T-cell (primary cell): ENCODE measurements at regions not wholly inside any gene's neighbourhood (a gene's known extent, or its start where the extent isn't known, plus 50 kb on each side); places are given as distances from the start of the nearest gene placed in this dataset.
"Not testable (repeated sequence)": the region's sequence is repeated elsewhere in the genome, so short reads cannot be mapped to it uniquely, and the experiment has no call there.

Source experiments
- ATAC-seq, 4 experiments: fragments of 200-7000 bp in 3 of 4; fragments of 150-1000 bp in 1 of 4; cut with Tn5 transposase; replicated peaks in 1 of 4; 1 replicate in 3 of 4; 2 replicates in 1 of 4; pipeline ENCODE4 v1.10.0; 2021; ENCODE audit warnings: moderate library complexity in 3 of 4, mild to moderate bottlenecking in 2 of 4, moderate number of reproducible peaks in 1 of 4
- CTCF ChIA-PET, 2 donors: fragments of 300-600 bp; sonication (Branson Sonifier 250); formaldehyde crosslinking; loops; one replicate each; lab custom pipeline; 2022; ENCODE audit warnings: antibody characterized with exemption in 2 of 2; lab: Charles Lee
- POLR2A ChIA-PET, 2 donors: fragments of 300-600 bp; sonication (Branson Sonifier 250); formaldehyde crosslinking; loops; one replicate each; lab custom pipeline; 2022; ENCODE audit warnings: antibody characterized with exemption in 2 of 2; lab: Charles Lee
- DNase-seq, 35 experiments: peaks; one replicate each; pipeline versions ENCODE4 v3.0.0 to v3.0.0-alpha.2; 2013 to 2023
- H3K27ac ChIP-seq: one replicate; pipeline ENCODE4 v1.5.1; 2013; ENCODE audit warnings: low read length
- H3K27me3 ChIP-seq, 2 experiments: replicated peaks in 1 of 2; 1 replicate in 1 of 2; 2 replicates in 1 of 2; pipeline versions ENCODE4 v1.6.1 to v1.7.0; 2013; ENCODE audit warnings: low read length in 1 of 2, mixed read lengths in 1 of 2; ENCODE audit not compliant: control insufficient read depth in 2 of 2, insufficient read depth in 2 of 2; ENCODE audit errors: extremely low read depth in 1 of 2
- H3K36me3 ChIP-seq, 2 donors: 1 replicate in 1 of 2; 2 replicates in 1 of 2; pipeline versions ENCODE4 v1.6.1 to v1.7.0; 2013; ENCODE audit warnings: low read length in 1 of 2; ENCODE audit not compliant: control insufficient read depth in 2 of 2, insufficient read depth in 1 of 2; ENCODE audit errors: extremely low read depth in 1 of 2
- H3K4me1 ChIP-seq, 2 experiments: 1 replicate in 1 of 2; 2 replicates in 1 of 2; pipeline versions ENCODE4 v1.6.1 to v1.7.0; 2013; ENCODE audit warnings: low read length in 2 of 2, mixed read lengths in 1 of 2; ENCODE audit not compliant: insufficient read depth in 2 of 2, control insufficient read depth in 1 of 2; ENCODE audit errors: extremely low read depth in 1 of 2
- H3K4me3 ChIP-seq, 2 donors: 1 replicate in 1 of 2; 2 replicates in 1 of 2; pipeline versions ENCODE4 v1.5.1 to v1.7.0; 2013; ENCODE audit warnings: mild to moderate bottlenecking in 2 of 2, low read length in 1 of 2, moderate library complexity in 1 of 2; ENCODE audit not compliant: control insufficient read depth in 1 of 2; ENCODE audit errors: extremely low read depth in 1 of 2
- H3K9me3 ChIP-seq: 2 replicates; pipeline ENCODE4 v1.7.0; 2013
- H3K27ac Mint-ChIP-seq, 2 donors: one replicate each; pipeline ENCODE4 v1.8.0; 2020 to 2021; ENCODE audit warnings: mild to moderate bottlenecking in 2 of 2, mixed read lengths in 2 of 2
- H3K27me3 Mint-ChIP-seq, 2 donors: one replicate each; pipeline ENCODE4 v1.8.0; 2021 to 2022; ENCODE audit warnings: mixed read lengths in 2 of 2
- H3K36me3 Mint-ChIP-seq: one replicate; pipeline ENCODE4 v1.8.0; 2021; ENCODE audit warnings: mixed read lengths
- H3K4me1 Mint-ChIP-seq, 3 donors: one replicate each; pipeline ENCODE4 v1.8.0; 2020 to 2022; ENCODE audit warnings: mixed read lengths in 3 of 3, mild to moderate bottlenecking in 1 of 3
- H3K4me3 Mint-ChIP-seq, 3 donors: one replicate each; pipeline ENCODE4 v1.8.0; 2020 to 2022; ENCODE audit warnings: mild to moderate bottlenecking in 3 of 3, mixed read lengths in 3 of 3, moderate library complexity in 3 of 3
- H3K9me3 Mint-ChIP-seq, 3 donors: one replicate each; pipeline ENCODE4 v1.8.0; 2020 to 2022; ENCODE audit warnings: mixed read lengths in 3 of 3
- WGBS: methylation state at CpG from one replicate; pipeline ENCODE4 v1.1.5; 2013; ENCODE audit warnings: missing lambda C conversion rate; ENCODE audit not compliant: insufficient coverage; 5-methylcytosine and 5-hydroxymethylcytosine counted together

DNA sequence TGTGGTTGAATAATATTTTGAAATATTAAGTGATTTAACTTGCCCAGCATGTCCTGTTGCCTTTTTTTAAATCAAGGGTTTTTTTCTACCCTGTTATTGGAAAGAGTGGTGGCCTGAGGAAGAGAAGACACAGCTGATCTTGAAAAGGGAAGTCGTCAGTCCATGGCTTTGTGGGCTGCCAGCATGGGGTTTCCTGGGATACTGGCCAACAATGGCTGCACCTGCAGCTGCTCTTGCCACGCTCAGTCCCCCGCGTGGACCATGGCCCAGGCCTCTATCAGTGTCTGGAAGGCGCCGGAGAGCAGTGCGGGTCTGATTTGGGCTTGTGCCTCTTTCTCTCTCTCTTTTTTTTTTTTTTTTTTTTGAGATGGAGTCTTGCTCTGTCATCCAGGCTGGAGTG lies 99.3 kb downstream of the ASB1 start:
- POLR2A ChIA-PET = no interaction called here
- H3K9me3 Mint-ChIP-seq = peaks cover 0 to 9% (median 5%) of the 10 kb centered on the region in 3 donors
- peaks cover 0 to 10% of the 10 kb centered on the region in 2 donors for H3K27me3 Mint-ChIP-seq
- no peak overlapping the region for H3K27ac Mint-ChIP-seq
- no peaks in the 10 kb centered on the region for H3K9me3 ChIP-seq
- WGBS = 40% methylated on average over 2 of the region's 7 CpGs
- H3K36me3 Mint-ChIP-seq = no peaks in the 10 kb centered on the region
- H3K4me1 Mint-ChIP-seq = no peaks in the 10 kb centered on the region
- H3K27me3 ChIP-seq = peaks cover 0 to 39% of the 10 kb centered on the region in 2 experiments
- no peaks in the 10 kb centered on the region for H3K36me3 ChIP-seq
- H3K27ac ChIP-seq = no peak overlapping the region
- CTCF ChIA-PET = no interaction called here
- no peak for DNase-seq
- H3K4me3 ChIP-seq = no peak overlapping the region
- no peaks in the 10 kb centered on the region for H3K4me1 ChIP-seq
- no peak for ATAC-seq
- H3K4me3 Mint-ChIP-seq = no peak overlapping the region

DNA sequence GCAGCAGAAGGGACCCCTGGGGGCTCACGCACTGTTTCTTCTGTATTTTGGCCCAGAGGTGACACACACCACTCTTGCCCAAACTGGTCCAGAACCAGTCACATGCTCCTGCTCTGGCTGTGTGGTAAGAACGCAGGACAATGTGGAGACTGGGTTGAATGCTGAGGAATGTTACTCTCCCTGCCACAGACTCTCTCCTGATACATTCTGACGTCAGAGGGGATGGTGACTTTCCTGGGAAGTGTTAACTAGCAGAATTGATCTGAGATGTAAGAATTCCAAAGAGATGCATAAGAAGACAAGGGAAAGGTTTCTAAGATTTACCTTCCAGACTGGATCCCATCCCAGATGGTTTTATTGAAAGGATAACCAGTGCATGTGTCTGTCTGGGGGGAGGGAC lies 100.8 kb downstream of the ASB1 start:
- no peaks in the 10 kb centered on the region for H3K36me3 Mint-ChIP-seq
- Histone ChIP-seq H3K36me3 (no peaks in the 10 kb centered on the region), H3K9me3 (no peaks in the 10 kb centered on the region), H3K27me3 (peaks cover 0 to 39% of the 10 kb centered on the region in 2 experiments), H3K4me3 (no peak overlapping the region), H3K4me1 (no peaks in the 10 kb centered on the region), H3K27ac (no peak overlapping the region)
- ATAC-seq = no peak
- WGBS = 80% methylated on average over 1 of the region's 3 CpGs
- H3K9me3 Mint-ChIP-seq = peaks cover 6 to 22% (median 15%) of the 10 kb centered on the region in 3 donors
- no peak overlapping the region for H3K27ac Mint-ChIP-seq
- DNase-seq = no peak
- POLR2A ChIA-PET = no interaction called here
- CTCF ChIA-PET = no interaction called here
- H3K27me3 Mint-ChIP-seq = peaks cover 0 to 10% of the 10 kb centered on the region in 2 donors
- no peak overlapping the region for H3K4me3 Mint-ChIP-seq
- no peaks in the 10 kb centered on the region for H3K4me1 Mint-ChIP-seq

DNA sequence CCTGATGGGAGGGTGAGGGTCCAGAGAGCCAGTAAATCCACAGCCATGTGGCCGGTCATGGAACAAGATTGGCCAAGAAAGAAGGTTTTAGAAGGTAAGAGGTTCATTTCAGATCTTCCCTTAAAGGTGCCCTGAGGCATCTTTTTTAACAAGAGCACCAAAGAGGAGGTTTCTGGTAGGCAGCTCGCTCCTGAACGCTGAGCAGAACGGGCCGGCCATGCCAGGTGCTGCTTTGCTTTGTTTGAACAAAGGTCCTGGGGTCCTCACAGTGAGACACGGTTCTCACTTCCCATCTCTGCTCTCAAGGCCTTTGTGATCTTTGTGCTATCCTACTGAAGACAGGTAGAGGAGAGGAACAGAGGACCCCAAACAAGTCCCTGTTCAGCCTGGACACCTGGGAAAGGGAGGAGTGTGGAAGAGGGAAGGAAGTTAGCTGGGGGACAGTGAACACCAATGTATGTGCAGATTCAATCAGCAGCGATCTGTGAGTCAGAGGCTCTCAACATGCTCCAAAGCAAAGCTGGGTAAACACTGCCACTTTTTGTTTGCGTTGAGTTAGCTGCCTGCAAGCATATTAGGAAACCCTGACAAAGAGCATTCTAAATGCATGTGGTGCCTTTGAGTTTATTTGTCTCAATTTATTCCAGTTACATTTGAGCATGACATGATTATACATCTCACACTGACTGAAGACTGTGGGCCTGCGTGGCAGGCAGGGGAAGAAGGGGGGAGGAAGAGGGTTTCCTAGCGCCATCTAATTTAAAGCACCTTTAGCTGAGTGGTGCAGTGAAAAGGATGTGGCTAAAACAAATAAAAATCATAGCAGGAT lies 102.4 kb downstream of the ASB1 start:
- Mint-ChIP-seq H3K36me3 (no peaks in the 10 kb centered on the region), H3K9me3 (peaks cover 6 to 22% (median 17%) of the 10 kb centered on the region in 3 donors), H3K27me3 (peaks cover 0 to 7% of the 10 kb centered on the region in 2 donors), H3K27ac (no peak overlapping the region), H3K4me1 (no peaks in the 10 kb centered on the region), H3K4me3 (no peak overlapping the region)
- no peaks in the 10 kb centered on the region for H3K4me1 ChIP-seq
- no peaks in the 10 kb centered on the region for H3K36me3 ChIP-seq
- H3K9me3 ChIP-seq = no peaks in the 10 kb centered on the region
- CTCF ChIA-PET = no interaction called here
- ATAC-seq (no peak), DNase-seq (no peak)
- peaks cover 0 to 25% of the 10 kb centered on the region in 2 experiments for H3K27me3 ChIP-seq
- no peak overlapping the region for H3K27ac ChIP-seq
- no peak overlapping the region for H3K4me3 ChIP-seq
- POLR2A ChIA-PET = no interaction called here
- WGBS = 90% methylated on average over 6 of the region's 10 CpGs

DNA sequence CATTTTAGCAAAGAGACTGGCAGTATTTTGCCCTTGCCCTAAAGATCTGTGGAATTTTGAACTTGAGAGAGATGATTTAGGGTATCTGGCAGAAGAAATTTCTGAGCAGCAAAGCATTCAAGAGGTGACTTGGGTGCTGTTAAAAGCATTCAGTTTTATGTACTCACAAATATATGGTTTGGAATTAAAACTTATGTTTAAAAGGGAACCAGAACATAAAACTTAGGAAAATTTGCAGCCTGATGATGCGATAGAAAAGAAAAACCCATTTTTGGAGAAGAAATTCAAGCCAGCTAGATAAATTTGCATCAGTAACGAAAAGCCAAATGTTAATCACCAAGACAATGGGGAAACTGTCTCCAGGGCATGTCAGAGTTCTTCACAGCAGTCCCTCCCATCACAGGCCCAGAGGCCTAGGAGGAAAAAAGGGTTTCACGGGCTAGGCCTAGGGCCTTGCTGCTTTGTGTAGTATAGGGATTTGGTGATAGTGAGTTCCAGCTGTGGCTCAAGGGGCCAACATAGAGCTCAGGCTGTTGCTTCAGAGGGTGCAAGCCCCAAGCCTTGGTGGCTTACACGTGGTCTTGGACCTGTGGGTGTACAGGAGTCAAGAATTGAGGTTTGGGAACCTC lies 104.4 kb downstream of the ASB1 start:
- H3K36me3 ChIP-seq, H3K4me3 Mint-ChIP-seq, H3K9me3 ChIP-seq, H3K4me1 Mint-ChIP-seq, H3K36me3 Mint-ChIP-seq, H3K27ac ChIP-seq, CTCF ChIA-PET, H3K4me3 ChIP-seq, ATAC-seq, H3K4me1 ChIP-seq, H3K27ac Mint-ChIP-seq, POLR2A ChIA-PET, DNase-seq: not testable (repeated sequence)
- Mint-ChIP-seq H3K27me3 (peaks cover 0 to 20% of the 10 kb centered on the region in 2 donors), H3K9me3 (peaks cover 6 to 22% (median 17%) of the 10 kb centered on the region in 3 donors)
- H3K27me3 ChIP-seq = peaks cover 1 to 15% of the 10 kb centered on the region in 2 experiments
- 63% methylated on average over 2 of the region's 4 CpGs for WGBS

DNA sequence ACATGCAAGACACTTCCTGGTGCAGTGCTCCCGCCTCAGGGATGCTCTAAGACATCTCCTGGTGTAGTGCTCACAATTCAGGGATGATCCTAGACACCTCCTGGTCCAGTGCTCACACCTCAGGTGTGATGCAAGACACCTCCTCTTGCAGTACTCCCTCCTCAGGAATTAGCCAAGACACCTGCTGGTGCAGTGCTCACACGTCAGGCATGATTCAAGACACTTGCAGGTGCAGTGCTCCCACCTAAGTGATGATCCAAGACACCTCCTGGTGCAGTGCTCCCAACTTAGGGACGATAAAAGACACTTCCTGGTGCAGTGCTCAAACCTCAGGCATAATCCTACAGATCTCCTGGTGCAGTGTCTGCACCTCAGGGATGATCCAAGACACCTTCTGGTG lies 117.0 kb downstream of the ASB1 start:
- H3K4me1 Mint-ChIP-seq, POLR2A ChIA-PET, H3K36me3 Mint-ChIP-seq, DNase-seq, CTCF ChIA-PET, H3K36me3 ChIP-seq, H3K4me3 ChIP-seq, ATAC-seq, H3K4me3 Mint-ChIP-seq, H3K9me3 ChIP-seq, H3K27ac ChIP-seq, H3K4me1 ChIP-seq, H3K27ac Mint-ChIP-seq: not testable (repeated sequence)
- peaks cover 0 to 43% of the 10 kb centered on the region in 2 experiments for H3K27me3 ChIP-seq
- WGBS = 42% methylated on average over 3 of the region's 3 CpGs
- Mint-ChIP-seq H3K27me3 (peaks cover 43 to 69% of the 10 kb centered on the region in 2 donors), H3K9me3 (peaks cover 0 to 18% (median 10%) of the 10 kb centered on the region in 3 donors)

DNA sequence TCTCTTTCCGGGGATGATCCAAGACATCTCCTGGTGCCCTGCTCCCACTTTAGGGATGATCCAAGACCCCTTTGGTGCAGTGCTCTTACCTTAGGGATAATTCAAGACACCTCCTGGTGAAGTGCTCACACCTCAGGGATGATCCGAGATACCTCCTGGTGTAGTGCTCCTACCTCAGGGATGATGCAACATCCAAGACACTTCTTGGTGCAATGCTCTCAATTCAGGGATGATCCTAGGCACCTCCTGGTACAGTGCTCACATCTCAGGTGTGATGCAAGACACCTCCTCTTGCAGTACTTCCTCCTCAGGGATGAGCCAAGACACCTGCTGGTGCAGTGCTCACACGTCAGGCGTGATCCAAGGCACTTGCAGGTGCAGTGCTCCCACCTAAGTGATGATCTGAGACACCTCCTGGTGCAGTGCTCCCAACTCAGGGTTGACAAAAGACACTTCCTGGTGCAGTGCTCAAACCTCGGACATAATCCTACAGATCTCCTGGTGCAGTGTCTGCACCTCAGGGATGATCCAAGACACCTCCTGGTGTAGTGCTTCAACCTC lies 122.3 kb downstream of the ASB1 start:
- Mint-ChIP-seq H3K36me3 (no peaks in the 10 kb centered on the region), H3K4me3 (no peak overlapping the region), H3K4me1 (no peaks in the 10 kb centered on the region), H3K27ac (no peak overlapping the region), H3K9me3 (peaks cover 4 to 8% (median 7%) of the 10 kb centered on the region in 3 donors), H3K27me3 (peaks cover 26 to 60% of the 10 kb centered on the region in 2 donors)
- Histone ChIP-seq H3K4me3 (no peak overlapping the region), H3K27me3 (peaks cover 0 to 31% of the 10 kb centered on the region in 2 experiments), H3K9me3 (no peaks in the 10 kb centered on the region), H3K4me1 (no peaks in the 10 kb centered on the region), H3K27ac (no peak overlapping the region), H3K36me3 (no peaks in the 10 kb centered on the region)
- ATAC-seq = no peak
- DNase-seq = no peak
- 89% methylated on average over 4 of the region's 5 CpGs for WGBS
- ChIA-PET POLR2A (no interaction called here), CTCF (no interaction called here)
